CD8-positive, alpha-beta memory T cell (primary cell): ENCODE measurements at regions not wholly inside any gene's neighbourhood (a gene's known extent, or its start where the extent isn't known, plus 50 kb on each side); places are given as distances from the start of the nearest gene placed in this dataset.

Experiments used
- CTCF ChIA-PET: fragments of 350-600 bp; sonication (Branson Sonifier 250); formaldehyde crosslinking; loops from one replicate; lab custom pipeline; 2021; ENCODE audit warnings: antibody characterized with exemption; lab: Charles Lee
- POLR2A ChIA-PET: fragments of 350-600 bp; sonication (Branson Sonifier 250); formaldehyde crosslinking; loops from one replicate; lab custom pipeline; 2021; ENCODE audit warnings: antibody characterized with exemption; lab: Charles Lee
- DNase-seq, 5 donors: peaks; one replicate each; pipeline versions ENCODE4 v3.0.0 to v3.0.0-alpha.2; 2020 to 2022; ENCODE audit warnings: mixed read lengths in 1 of 5
- H3K27ac ChIP-seq: one replicate; pipeline ENCODE4 v1.7.0; 2013; ENCODE audit warnings: low read depth, mild to moderate bottlenecking, low read length, moderate library complexity
- H3K27me3 ChIP-seq: 2 replicates; pipeline ENCODE4 v1.7.0; 2013; ENCODE audit warnings: low read length, mild to moderate bottlenecking; ENCODE audit not compliant: insufficient read depth, poor library complexity, severe bottlenecking
- H3K36me3 ChIP-seq: 2 replicates; pipeline ENCODE4 v1.7.0; 2013; ENCODE audit warnings: mild to moderate bottlenecking, low read length, moderate library complexity; ENCODE audit not compliant: insufficient read depth
- H3K4me1 ChIP-seq: 2 replicates; pipeline ENCODE4 v1.7.0; 2013; ENCODE audit warnings: mild to moderate bottlenecking, low read length, moderate library complexity; ENCODE audit not compliant: insufficient read depth
- H3K4me3 ChIP-seq: 2 replicates; pipeline ENCODE4 v1.7.0; 2013; ENCODE audit warnings: mild to moderate bottlenecking, low read length
- H3K9me3 ChIP-seq: 2 replicates; pipeline ENCODE4 v1.7.0; 2013; ENCODE audit warnings: mild to moderate bottlenecking, low read length
- H3K27ac Mint-ChIP-seq, 8 donors: one replicate each; pipeline ENCODE4 v1.8.0; 2020 to 2021; ENCODE audit warnings: mixed read lengths in 8 of 8, mild to moderate bottlenecking in 6 of 8, inconsistent platforms in 3 of 8, moderate library complexity in 3 of 8
- H3K27me3 Mint-ChIP-seq, 2 donors: one replicate each; pipeline ENCODE4 v1.8.0; 2020 to 2021; ENCODE audit warnings: mixed read lengths in 2 of 2, mild to moderate bottlenecking in 1 of 2, moderate library complexity in 1 of 2
- H3K36me3 Mint-ChIP-seq, 3 donors: one replicate each; pipeline ENCODE4 v1.8.0; 2020 to 2021; ENCODE audit warnings: mixed read lengths in 3 of 3, inconsistent platforms in 1 of 3, mild to moderate bottlenecking in 1 of 3
- H3K4me1 Mint-ChIP-seq, 3 donors: one replicate each; pipeline ENCODE4 v1.8.0; 2020 to 2021; ENCODE audit warnings: mixed read lengths in 3 of 3, inconsistent platforms in 1 of 3, mild to moderate bottlenecking in 1 of 3
- H3K4me3 Mint-ChIP-seq, 7 donors: one replicate each; pipeline ENCODE4 v1.8.0; 2020 to 2021; ENCODE audit warnings: mixed read lengths in 7 of 7, mild to moderate bottlenecking in 6 of 7, moderate library complexity in 4 of 7, inconsistent platforms in 2 of 7
- H3K9me3 Mint-ChIP-seq, 5 donors: one replicate each; pipeline ENCODE4 v1.8.0; 2020 to 2022; ENCODE audit warnings: mixed read lengths in 5 of 5, mild to moderate bottlenecking in 3 of 5, moderate library complexity in 2 of 5, inconsistent platforms in 1 of 5

GRCh38 chr4:24476282-24476681, 108.1 kb downstream of the DHX15 start:
- Mint-ChIP-seq H3K27ac (no peak overlapping the region), H3K27me3 (peaks cover 29 to 56% of the 10 kb centered on the region in 2 donors), H3K4me3 (peak overlapping the region in 1 of 7 donors; percentile 17), H3K36me3 (peaks cover 0 to 5% (median 1%) of the 10 kb centered on the region in 3 donors), H3K9me3 (no peaks in the 10 kb centered on the region), H3K4me1 (peaks cover 10 to 19% (median 17%) of the 10 kb centered on the region in 3 donors)
- H3K4me3 ChIP-seq: no peak overlapping the region
- ChIA-PET CTCF (interaction anchor here (1.1 kb wide), 1 partner anchor 15 kb away, joined by 3 read pairs; no protein-coding TSS in a partner anchor), POLR2A (no interaction called here)
- no peaks in the 10 kb centered on the region for H3K27me3 ChIP-seq
- no peak overlapping the region for H3K27ac ChIP-seq
- no peaks in the 10 kb centered on the region for H3K9me3 ChIP-seq
- no peak for DNase-seq
- no peaks in the 10 kb centered on the region for H3K36me3 ChIP-seq
- no peaks in the 10 kb centered on the region for H3K4me1 ChIP-seq

GRCh38 chr4:24475756-24476155, 108.6 kb downstream of the DHX15 start:
- peak overlapping the region in 1 of 7 donors; percentile 17 for H3K4me3 Mint-ChIP-seq
- DNase-seq: no peak
- no peaks in the 10 kb centered on the region for H3K36me3 ChIP-seq
- peaks cover 31 to 57% of the 10 kb centered on the region in 2 donors for H3K27me3 Mint-ChIP-seq
- no peaks in the 10 kb centered on the region for H3K27me3 ChIP-seq
- no peaks in the 10 kb centered on the region for H3K4me1 ChIP-seq
- peaks cover 13 to 24% (median 21%) of the 10 kb centered on the region in 3 donors for H3K4me1 Mint-ChIP-seq
- H3K27ac ChIP-seq: no peak overlapping the region
- no peak overlapping the region for H3K4me3 ChIP-seq
- ChIA-PET POLR2A (no interaction called here), CTCF (interaction anchor here (1.0 to 1.1 kb wide), 2 partner anchors 11 to 14 kb away, joined by 3 read pairs; no protein-coding TSS in a partner anchor)
- H3K9me3 Mint-ChIP-seq: no peaks in the 10 kb centered on the region
- peaks cover 0 to 5% (median 1%) of the 10 kb centered on the region in 3 donors for H3K36me3 Mint-ChIP-seq
- no peaks in the 10 kb centered on the region for H3K9me3 ChIP-seq
- peak overlapping the region in 1 of 8 donors; percentile 32 for H3K27ac Mint-ChIP-seq

GRCh38 chr4:24473309-24473721, 111.0 kb downstream of the DHX15 start:
- H3K4me3 Mint-ChIP-seq: peak overlapping the region; percentile 90 to 97 (median 93)
- peak overlapping the region in 6 of 8 donors; percentile 18 to 95 (median 78) for H3K27ac Mint-ChIP-seq
- POLR2A ChIA-PET: no interaction called here
- Histone ChIP-seq H3K4me3 (peak overlapping the region; percentile 43), H3K4me1 (peaks cover 4% of the 10 kb centered on the region), H3K27me3 (peaks cover 12% of the 10 kb centered on the region), H3K36me3 (no peaks in the 10 kb centered on the region), H3K9me3 (no peaks in the 10 kb centered on the region), H3K27ac (no peak overlapping the region)
- H3K27me3 Mint-ChIP-seq: peaks cover 48 to 71% of the 10 kb centered on the region in 2 donors
- no peaks in the 10 kb centered on the region for H3K9me3 Mint-ChIP-seq
- H3K4me1 Mint-ChIP-seq: peaks cover 26 to 47% (median 41%) of the 10 kb centered on the region in 3 donors
- peaks cover 0 to 5% (median 0%) of the 10 kb centered on the region in 3 donors for H3K36me3 Mint-ChIP-seq
- CTCF ChIA-PET: interaction anchor here (0.7 kb wide), 1 partner anchor 16 kb away, joined by 3 read pairs; no protein-coding TSS in a partner anchor
- DNase-seq: no peak

- Histone ChIP-seq H3K27me3 (peaks cover 12% of the 10 kb centered on the region), H3K9me3 (no peaks in the 10 kb centered on the region), H3K4me3 (peak overlapping the region; percentile 43), H3K4me1 (peaks cover 4% of the 10 kb centered on the region), H3K36me3 (no peaks in the 10 kb centered on the region), H3K27ac (no peak overlapping the region)
- no peaks in the 10 kb centered on the region for H3K9me3 Mint-ChIP-seq
- peak overlapping the region in 7 of 8 donors; percentile 31 to 95 (median 83) for H3K27ac Mint-ChIP-seq
- peak; percentile 35 to 77 (median 44) for DNase-seq
- peaks cover 52 to 71% of the 10 kb centered on the region in 2 donors for H3K27me3 Mint-ChIP-seq
- H3K36me3 Mint-ChIP-seq: peaks cover 0 to 5% (median 0%) of the 10 kb centered on the region in 3 donors
- peak overlapping the region; percentile 90 to 97 (median 94) for H3K4me3 Mint-ChIP-seq
- POLR2A ChIA-PET: no interaction called here
- CTCF ChIA-PET: no interaction called here
- H3K4me1 Mint-ChIP-seq: peaks cover 26 to 51% (median 43%) of the 10 kb centered on the region in 3 donors
Observed at GRCh38 chr4:24472514-24473308, 111.6 kb downstream of the DHX15 start.

DNA sequence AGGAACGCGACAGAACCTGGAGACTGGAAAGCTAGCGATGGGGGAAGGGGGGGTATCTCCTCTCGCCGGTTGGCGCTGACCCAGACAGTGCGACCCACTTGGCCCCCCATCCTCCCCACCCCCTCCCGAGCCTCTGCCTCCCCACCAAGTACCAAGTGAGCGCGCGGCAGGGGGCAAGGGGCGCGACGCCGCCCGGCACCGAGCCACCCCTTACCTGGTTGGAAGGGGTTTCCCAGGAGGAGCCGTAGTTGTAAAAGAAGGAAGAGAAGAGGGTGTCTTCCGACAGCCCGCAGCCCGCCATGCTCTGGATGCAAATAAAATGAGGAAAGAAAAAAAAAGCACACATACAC, 112.2 kb downstream of the DHX15 start:
- Mint-ChIP-seq H3K4me3 (peak overlapping the region; percentile 90 to 97 (median 94)), H3K36me3 (peaks cover 0 to 5% (median 0%) of the 10 kb centered on the region in 3 donors), H3K4me1 (peaks cover 26 to 51% (median 43%) of the 10 kb centered on the region in 3 donors), H3K9me3 (no peaks in the 10 kb centered on the region), H3K27me3 (peaks cover 47 to 71% of the 10 kb centered on the region in 2 donors), H3K27ac (peak overlapping the region in 1 of 8 donors; percentile 87)
- ChIA-PET CTCF (no interaction called here), POLR2A (no interaction called here)
- no peak overlapping the region for H3K27ac ChIP-seq
- peaks cover 12% of the 10 kb centered on the region for H3K27me3 ChIP-seq
- peak overlapping the region; percentile 28 for H3K4me3 ChIP-seq
- no peaks in the 10 kb centered on the region for H3K9me3 ChIP-seq
- peaks cover 4% of the 10 kb centered on the region for H3K4me1 ChIP-seq
- no peaks in the 10 kb centered on the region for H3K36me3 ChIP-seq
- DNase-seq: no peak

- no peaks in the 10 kb centered on the region for H3K9me3 Mint-ChIP-seq
Observed at GRCh38 chr4:24471486-24472160, 112.7 kb downstream of the DHX15 start.

GRCh38 chr4:24470666-24471485, 113.5 kb downstream of the DHX15 start:
- H3K4me3 ChIP-seq: peak overlapping the region; percentile 26
- H3K36me3 ChIP-seq: no peaks in the 10 kb centered on the region
- Mint-ChIP-seq H3K27me3 (peaks cover 48 to 71% of the 10 kb centered on the region in 2 donors), H3K4me1 (peaks cover 26 to 51% (median 43%) of the 10 kb centered on the region in 3 donors), H3K27ac (peak overlapping the region in 3 of 8 donors; percentile 41 to 84 (median 72)), H3K4me3 (peak overlapping the region; percentile 86 to 97 (median 91)), H3K9me3 (no peaks in the 10 kb centered on the region), H3K36me3 (peaks cover 0 to 5% (median 0%) of the 10 kb centered on the region in 3 donors)
- peaks cover 4% of the 10 kb centered on the region for H3K4me1 ChIP-seq
- peak in 1 of 5 donors; percentile 49 for DNase-seq
- H3K9me3 ChIP-seq: no peaks in the 10 kb centered on the region
- ChIA-PET POLR2A (interaction anchor here (0.8 kb wide), 1 partner anchor 114 kb away, joined by 3 read pairs; the partner anchor contains the start of gene DHX15), CTCF (no interaction called here)
- peaks cover 12% of the 10 kb centered on the region for H3K27me3 ChIP-seq
- H3K27ac ChIP-seq: no peak overlapping the region

More at GRCh38 chr4:24471486-24472160, 112.7 kb downstream of the DHX15 start:
- H3K27me3 ChIP-seq: peaks cover 12% of the 10 kb centered on the region
- H3K27ac ChIP-seq: no peak overlapping the region
- H3K4me3 Mint-ChIP-seq: peak overlapping the region; percentile 90 to 97 (median 93)
- peak overlapping the region in 3 of 8 donors; percentile 41 to 84 (median 72) for H3K27ac Mint-ChIP-seq
- peak overlapping the region; percentile 28 for H3K4me3 ChIP-seq
- no peaks in the 10 kb centered on the region for H3K9me3 ChIP-seq
- H3K4me1 Mint-ChIP-seq: peaks cover 26 to 51% (median 43%) of the 10 kb centered on the region in 3 donors
- no peak for DNase-seq
- peaks cover 0 to 5% (median 0%) of the 10 kb centered on the region in 3 donors for H3K36me3 Mint-ChIP-seq
- peaks cover 4% of the 10 kb centered on the region for H3K4me1 ChIP-seq
- no peaks in the 10 kb centered on the region for H3K36me3 ChIP-seq
- H3K27me3 Mint-ChIP-seq: peaks cover 46 to 71% of the 10 kb centered on the region in 2 donors
- ChIA-PET POLR2A (interaction anchor here (0.8 kb wide), 1 partner anchor 113 kb away, joined by 3 read pairs; the partner anchor contains the start of gene DHX15), CTCF (no interaction called here)
